PC-3 (cell line): ENCODE measurements at regions not wholly inside any gene's neighbourhood (a gene's known extent, or its start where the extent isn't known, plus 50 kb on each side); places are given as distances from the start of the nearest gene placed in this dataset.

ENCODE experiments used
- ATAC-seq: fragments of 200-7000 bp; cut with Tn5 transposase; 2 replicates; pipeline ENCODE4 v1.9.1; 2020; ENCODE audit warnings: mild to moderate bottlenecking, moderate library complexity
- BruUV-seq: library from RNA; stranded (reverse); fragments of 400-500 nt; replicated peaks from 2 replicates; lab custom pipeline; 2021; lab: Mats Ljungman, UMichigan
- CTCF ChIA-PET: fragments of 300-600 bp; sonication (Branson Sonifier 250); formaldehyde crosslinking; loops from one replicate; lab custom pipeline; 2022; ENCODE audit warnings: antibody characterized with exemption; lab: Charles Lee
- POLR2A ChIA-PET: fragments of 300-600 bp; sonication (Branson Sonifier 250); formaldehyde crosslinking; loops from one replicate; lab custom pipeline; 2022; ENCODE audit warnings: antibody characterized with exemption; ENCODE audit not compliant: unreplicated experiment; lab: Charles Lee
- DNase-seq: peaks from one replicate; pipeline ENCODE4 v3.0.0-alpha.2; 2015
- H2AFZ ChIP-seq: fragments of 300-600 bp; sonication (generic); 2 replicates; pipeline ENCODE4 v1.6.0; 2016; ENCODE audit warnings: antibody characterized with exemption, low read length
- H3F3A ChIP-seq: fragments of 300-600 bp; sonication (generic); one replicate; pipeline ENCODE4 v1.6.0; 2017; ENCODE audit warnings: antibody characterized with exemption, low read length, control low read depth, mild to moderate bottlenecking; ENCODE audit not compliant: unreplicated experiment
- H3K27ac ChIP-seq: fragments of 300-600 bp; sonication (generic); 2 replicates; pipeline ENCODE4 v1.5.1; 2016; ENCODE audit warnings: mild to moderate bottlenecking, low read length
- H3K27me3 ChIP-seq: fragments of 300-600 bp; sonication (generic); 2 replicates; pipeline ENCODE4 v1.6.1; 2016; ENCODE audit warnings: low read length, mixed read lengths
- H3K36me3 ChIP-seq: fragments of 300-600 bp; sonication (generic); 2 replicates; pipeline ENCODE4 v1.6.1; 2016; ENCODE audit warnings: low read depth, mixed run types, low read length, mixed read lengths
- H3K4me1 ChIP-seq: fragments of 300-600 bp; sonication (generic); 2 replicates; pipeline ENCODE4 v1.5.1; 2016; ENCODE audit warnings: low read length; ENCODE audit not compliant: insufficient read depth
- H3K4me2 ChIP-seq: fragments of 300-600 bp; sonication (generic); 2 replicates; pipeline ENCODE4 v1.6.0; 2016; ENCODE audit warnings: low read length
- H3K4me3 ChIP-seq: fragments of 300-600 bp; sonication (generic); 2 replicates; pipeline ENCODE4 v1.5.1; 2016; ENCODE audit warnings: mild to moderate bottlenecking, low read length, mixed read lengths
- H3K79me2 ChIP-seq: fragments of 300-600 bp; sonication (generic); 2 replicates; pipeline ENCODE4 v1.6.1; 2017; ENCODE audit warnings: low read length, mixed read lengths
- H3K9ac ChIP-seq: fragments of 300-600 bp; sonication (generic); 2 replicates; pipeline ENCODE4 v1.6.0; 2016; ENCODE audit warnings: mild to moderate bottlenecking, low read length
- H3K9me2 ChIP-seq: fragments of 300-600 bp; sonication (generic); replicated peaks from 2 replicates; pipeline ENCODE4 v1.6.1; 2016; ENCODE audit warnings: mixed run types, low read length, mixed read lengths
- H3K9me3 ChIP-seq: fragments of 300-600 bp; sonication (generic); 2 replicates; pipeline ENCODE4 v1.6.1; 2016; ENCODE audit warnings: low read length, mixed read lengths
- H4K20me1 ChIP-seq: fragments of 300-600 bp; sonication (generic); 2 replicates; pipeline ENCODE4 v1.6.1; 2016; ENCODE audit warnings: low read length, mixed read lengths
- CTCF ChIP-seq: fragments of 300-600 bp; sonication (generic); conservative IDR thresholded peaks from 2 replicates; pipeline ENCODE4 v1.5.1; 2017; ENCODE audit warnings: antibody characterized with exemption, low read depth, mild to moderate bottlenecking, low read length
- EZH2 ChIP-seq: fragments of 300-600 bp; sonication (generic); IDR thresholded peaks from one replicate; pipeline ENCODE4 v1.6.1; 2017; ENCODE audit warnings: antibody characterized with exemption, mild to moderate bottlenecking, low read length; ENCODE audit not compliant: unreplicated experiment
- EZH2phosphoT487 ChIP-seq: fragments of 300-600 bp; sonication (generic); IDR thresholded peaks from 2 replicates; pipeline ENCODE4 v1.6.1; 2018; ENCODE audit warnings: mild to moderate bottlenecking, antibody characterized with exemption, low read length, borderline replicate concordance
- intact Hi-C: fragments of 100-400 bp; cut with micrococcal nuclease; formaldehyde crosslinking; loops from 2 replicates; pipeline ENCODE4 v1.9.0; 2023

DNA sequence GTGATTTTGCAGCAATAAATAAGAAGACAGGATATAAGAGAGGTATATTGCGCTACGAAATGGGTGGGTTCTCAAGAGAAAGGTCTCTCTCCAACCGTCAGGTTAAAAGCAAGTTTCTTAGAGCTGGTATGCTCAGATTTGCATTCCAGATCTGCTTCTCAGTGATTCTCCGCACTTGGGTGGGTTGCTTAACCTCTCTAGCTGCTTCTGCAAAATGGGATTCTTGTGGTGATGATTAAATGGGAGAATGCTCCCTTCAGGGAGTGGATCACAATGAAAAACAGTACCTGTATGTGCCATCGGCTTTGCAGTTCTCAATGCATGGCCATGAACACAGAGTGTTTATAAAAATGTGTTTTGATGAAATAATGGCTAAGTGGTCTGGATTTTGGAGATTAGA is 477.7 kb downstream of the TNS1 start:
- Histone ChIP-seq H3K27ac (no peak overlapping the region), H3K27me3 (peaks cover 23% of the 10 kb centered on the region), H2AFZ (no peak overlapping the region), H3K9ac (no peak overlapping the region), H3K9me3 (no peaks in the 10 kb centered on the region), H3K4me1 (no peaks in the 10 kb centered on the region), H3K36me3 (no peaks in the 10 kb centered on the region), H3K9me2 (no peaks in the 10 kb centered on the region), H3K79me2 (no peaks in the 10 kb centered on the region), H4K20me1 (no peaks in the 10 kb centered on the region), H3F3A (no peaks in the 10 kb centered on the region), H3K4me3 (no peak overlapping the region), H3K4me2 (no peak overlapping the region)
- POLR2A ChIA-PET: no interaction called here
- intact Hi-C loops: no loop called here
- TF ChIP-seq CTCF (no peak), EZH2 (no peak), EZH2phosphoT487 (no peak)
- ATAC-seq: no peak
- BruUV-seq: no TSS peak
- no peak for DNase-seq
- CTCF ChIA-PET: no interaction called here

GRCh38 chr2:217523286-217523685 is 479.5 kb downstream of the TNS1 start:
- TF ChIP-seq EZH2 (no peak), CTCF (no peak), EZH2phosphoT487 (no peak)
- ChIA-PET CTCF (no interaction called here), POLR2A (interaction anchor here (0.6 kb wide), 1 partner anchor 559 kb away, joined by 3 read pairs; no protein-coding TSS in a partner anchor)
- no peak overlapping the region for H3K9ac ChIP-seq
- no peaks in the 10 kb centered on the region for H3K4me1 ChIP-seq
- DNase-seq (no peak), ATAC-seq (no peak)
- H3K36me3 ChIP-seq: no peaks in the 10 kb centered on the region
- no peak overlapping the region for H3K27ac ChIP-seq
- intact Hi-C loops: no loop called here
- no peaks in the 10 kb centered on the region for H4K20me1 ChIP-seq
- H3K4me3 ChIP-seq: no peak overlapping the region
- BruUV-seq: no TSS peak
- no peaks in the 10 kb centered on the region for H3K9me2 ChIP-seq
- peaks cover 23% of the 10 kb centered on the region for H3K27me3 ChIP-seq
- no peaks in the 10 kb centered on the region for H3K9me3 ChIP-seq
- no peak overlapping the region for H2AFZ ChIP-seq
- no peaks in the 10 kb centered on the region for H3K79me2 ChIP-seq
- H3K4me2 ChIP-seq: no peak overlapping the region
- no peaks in the 10 kb centered on the region for H3F3A ChIP-seq

DNA sequence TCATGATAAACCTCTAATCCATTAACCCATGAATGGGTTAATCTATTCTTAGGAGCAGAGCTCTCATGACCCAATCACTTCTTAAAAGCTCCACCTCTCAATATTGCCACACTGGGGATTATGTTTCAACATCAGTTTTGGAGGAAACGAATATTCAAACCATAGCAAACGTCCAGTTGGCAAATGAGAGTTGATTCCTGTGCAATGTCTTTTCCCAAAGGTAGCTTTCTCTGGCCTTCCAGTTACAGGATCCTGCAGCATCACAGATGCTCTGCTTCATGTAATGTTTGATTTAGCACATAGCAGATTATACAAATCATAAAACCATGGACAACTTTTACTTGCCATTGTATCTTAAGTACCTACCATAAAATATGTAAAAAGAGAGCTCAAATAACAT is 481.0 kb downstream of the TNS1 start:
- ChIA-PET CTCF (no interaction called here), POLR2A (no interaction called here)
- no peaks in the 10 kb centered on the region for H4K20me1 ChIP-seq
- TF ChIP-seq EZH2: no peak
- no peak for TF ChIP-seq CTCF
- TF ChIP-seq EZH2phosphoT487: no peak
- H3K36me3 ChIP-seq: no peaks in the 10 kb centered on the region
- H3K79me2 ChIP-seq: no peaks in the 10 kb centered on the region
- H3K27me3 ChIP-seq: peaks cover 21% of the 10 kb centered on the region
- H3K27ac ChIP-seq: no peak overlapping the region
- intact Hi-C loops: no loop called here
- no peak overlapping the region for H3K4me2 ChIP-seq
- no peaks in the 10 kb centered on the region for H3K9me3 ChIP-seq
- DNase-seq: no peak
- no peak overlapping the region for H2AFZ ChIP-seq
- BruUV-seq: no TSS peak
- no peaks in the 10 kb centered on the region for H3K9me2 ChIP-seq
- no peak overlapping the region for H3K4me3 ChIP-seq
- H3F3A ChIP-seq: no peaks in the 10 kb centered on the region
- no peak for ATAC-seq
- no peak overlapping the region for H3K9ac ChIP-seq
- no peaks in the 10 kb centered on the region for H3K4me1 ChIP-seq
